ENCODE measurements at regions not wholly inside any gene's neighbourhood (a gene's known extent, or its start where the extent isn't known, plus 50 kb on each side); places are given as distances from the start of the nearest gene placed in this dataset.

GRCh38 chr7:24419511-24419910, 135.5 kb downstream of the NPY start:
- H4K20me1 ChIP-seq (ENCODE audit: low read length) = no peaks in the 10 kb centered on the region
- no peak for DNase-seq
- no TSS peak for BruUV-seq (replicated peaks)
- H3K27ac ChIP-seq (ENCODE audit: low read length) = no peak overlapping the region
- ATAC-seq = no peak
- H3K27me3 ChIP-seq (ENCODE audit: low read length) = peaks cover 12% of the 10 kb centered on the region; the same call in 1 of the 2 replicates
- no peak overlapping the region for H2AFZ ChIP-seq (ENCODE audit: low read length)
- H3K9me2 ChIP-seq (replicated peaks; ENCODE audit: low read length) = no peaks in the 10 kb centered on the region
- CTCF ChIA-PET = no interaction called here
- POLR2A ChIA-PET (ENCODE audit: unreplicated experiment) = no interaction called here
- H3K79me2 ChIP-seq (ENCODE audit: low read length) = no peaks in the 10 kb centered on the region
- no peak overlapping the region for H3K4me3 ChIP-seq (ENCODE audit: low read length)
- no peak overlapping the region for H3K9ac ChIP-seq (ENCODE audit: low read length)
- no peaks in the 10 kb centered on the region for H3K36me3 ChIP-seq (ENCODE audit: low read depth, low read length)
- H3F3A ChIP-seq (ENCODE audit: low read length, unreplicated experiment) = no peaks in the 10 kb centered on the region
- H3K4me1 ChIP-seq (ENCODE audit: insufficient read depth, low read length) = no peaks in the 10 kb centered on the region
- intact Hi-C loops (cut with micrococcal nuclease) = no loop called here
- no peaks in the 10 kb centered on the region for H3K9me3 ChIP-seq (ENCODE audit: low read length)
- H3K4me2 ChIP-seq (ENCODE audit: low read length) = no peak overlapping the region
- TF ChIP-seq EZH2 (IDR thresholded peaks at IDR 0.05; ENCODE audit: low read length, unreplicated experiment) (no peak), EZH2phosphoT487 (IDR thresholded peaks at IDR 0.05; ENCODE audit: borderline replicate concordance, low read length) (no peak), CTCF (conservative IDR thresholded peaks at IDR 0.05; ENCODE audit: low read depth, low read length) (no peak)

- no peaks in the 10 kb centered on the region for H4K20me1 ChIP-seq (ENCODE audit: low read length)
- H2AFZ ChIP-seq (ENCODE audit: low read length) = no peak overlapping the region
- H3K9me2 ChIP-seq (replicated peaks; ENCODE audit: low read length) = no peaks in the 10 kb centered on the region
- peaks cover 12% of the 10 kb centered on the region; the same call in 1 of the 2 replicates for H3K27me3 ChIP-seq (ENCODE audit: low read length)
- DNase-seq = no peak
- H3K36me3 ChIP-seq (ENCODE audit: low read depth, low read length) = no peaks in the 10 kb centered on the region
- no peak for ATAC-seq
- CTCF ChIA-PET = no interaction called here
- POLR2A ChIA-PET (ENCODE audit: unreplicated experiment) = no interaction called here
- H3K9ac ChIP-seq (ENCODE audit: low read length) = no peak overlapping the region
- H3F3A ChIP-seq (ENCODE audit: low read length, unreplicated experiment) = no peaks in the 10 kb centered on the region
- no peak overlapping the region for H3K4me2 ChIP-seq (ENCODE audit: low read length)
- H3K4me1 ChIP-seq (ENCODE audit: insufficient read depth, low read length) = no peaks in the 10 kb centered on the region
- H3K27ac ChIP-seq (ENCODE audit: low read length) = no peak overlapping the region
- TF ChIP-seq CTCF (conservative IDR thresholded peaks at IDR 0.05; ENCODE audit: low read depth, low read length) (no peak), EZH2 (IDR thresholded peaks at IDR 0.05; ENCODE audit: low read length, unreplicated experiment) (no peak), EZH2phosphoT487 (IDR thresholded peaks at IDR 0.05; ENCODE audit: borderline replicate concordance, low read length) (no peak)
- no TSS peak for BruUV-seq (replicated peaks)
- no peaks in the 10 kb centered on the region for H3K9me3 ChIP-seq (ENCODE audit: low read length)
- H3K79me2 ChIP-seq (ENCODE audit: low read length) = no peaks in the 10 kb centered on the region
- no peak overlapping the region for H3K4me3 ChIP-seq (ENCODE audit: low read length)
- intact Hi-C loops (cut with micrococcal nuclease) = no loop called here
Observed at GRCh38 chr7:24422441-24423010, 138.5 kb downstream of the NPY start.

GRCh38 chr7:24425664-24426063, 141.7 kb downstream of the NPY start:
- DNase-seq (no peak), ATAC-seq (no peak)
- no TSS peak for BruUV-seq (replicated peaks)
- CTCF ChIA-PET = no interaction called here
- H3K27me3 ChIP-seq (ENCODE audit: low read length) = peaks cover 7% of the 10 kb centered on the region; the same call in 1 of the 2 replicates
- no peaks in the 10 kb centered on the region for H3K79me2 ChIP-seq (ENCODE audit: low read length)
- H3K9ac ChIP-seq (ENCODE audit: low read length) = no peak overlapping the region
- TF ChIP-seq EZH2 (IDR thresholded peaks at IDR 0.05; ENCODE audit: low read length, unreplicated experiment) = no peak
- TF ChIP-seq EZH2phosphoT487 (IDR thresholded peaks at IDR 0.05; ENCODE audit: borderline replicate concordance, low read length) = no peak
- TF ChIP-seq CTCF (conservative IDR thresholded peaks at IDR 0.05; ENCODE audit: low read depth, low read length) = no peak
- no peak overlapping the region for H3K4me3 ChIP-seq (ENCODE audit: low read length)
- H3K4me2 ChIP-seq (ENCODE audit: low read length) = no peak overlapping the region
- no peaks in the 10 kb centered on the region for H3K9me2 ChIP-seq (replicated peaks; ENCODE audit: low read length)
- POLR2A ChIA-PET (ENCODE audit: unreplicated experiment) = no interaction called here
- no peaks in the 10 kb centered on the region for H4K20me1 ChIP-seq (ENCODE audit: low read length)
- intact Hi-C loops (cut with micrococcal nuclease) = no loop called here
- H3F3A ChIP-seq (ENCODE audit: low read length, unreplicated experiment) = no peaks in the 10 kb centered on the region
- no peak overlapping the region for H3K27ac ChIP-seq (ENCODE audit: low read length)
- no peak overlapping the region for H2AFZ ChIP-seq (ENCODE audit: low read length)
- no peaks in the 10 kb centered on the region for H3K9me3 ChIP-seq (ENCODE audit: low read length)
- H3K4me1 ChIP-seq (ENCODE audit: insufficient read depth, low read length) = no peaks in the 10 kb centered on the region
- H3K36me3 ChIP-seq (ENCODE audit: low read depth, low read length) = no peaks in the 10 kb centered on the region

All from PC-3 (cell line).